DND-41 (cell line): ENCODE measurements at regions not wholly inside any gene's neighbourhood (a gene's known extent, or its start where the extent isn't known, plus 50 kb on each side); places are given as distances from the start of the nearest gene placed in this dataset.

Source experiments
- ATAC-seq: fragments of 200-7000 bp; cut with Tn5 transposase; 3 replicates; pipeline ENCODE4 v1.9.1; 2021; ENCODE audit warnings: low read depth; ENCODE audit not compliant: insufficient read depth
- DNase-seq: peaks from one replicate; pipeline ENCODE4 v3.0.0-alpha.2; 2020
- H2AFZ ChIP-seq: 2 replicates; pipeline ENCODE4 v1.6.0; 2012; ENCODE audit warnings: low read depth, low read length
- H3K27ac ChIP-seq: 2 replicates; pipeline ENCODE4 v1.5.1; 2012; ENCODE audit warnings: low read length, inconsistent platforms
- H3K27me3 ChIP-seq: fragments of 200-600 bp; sonication (generic); 2 replicates; pipeline ENCODE4 v1.6.0; 2012; ENCODE audit warnings: low read length, mild to moderate bottlenecking, inconsistent platforms; ENCODE audit not compliant: insufficient read depth, poor library complexity
- H3K36me3 ChIP-seq: 2 replicates; pipeline ENCODE4 v1.5.1; 2012; ENCODE audit warnings: low read length, inconsistent platforms; ENCODE audit not compliant: insufficient read depth
- H3K4me1 ChIP-seq: 2 replicates; pipeline ENCODE4 v1.5.1; 2012; ENCODE audit warnings: mild to moderate bottlenecking, low read length; ENCODE audit not compliant: insufficient read depth
- H3K4me2 ChIP-seq: 2 replicates; pipeline ENCODE4 v1.6.0; 2012; ENCODE audit warnings: mild to moderate bottlenecking, moderate library complexity, low read length, inconsistent platforms; ENCODE audit not compliant: insufficient read depth
- H3K4me3 ChIP-seq, 2 experiments: fragments of 200-600 bp in 1 of 2; shearing (Covaris generic) in 1 of 2; 2 replicates each; pipeline ENCODE4 v1.5.1; 2012 to 2016; ENCODE audit warnings: inconsistent platforms in 2 of 2, low read length in 2 of 2, mild to moderate bottlenecking in 2 of 2, low read depth in 1 of 2, moderate library complexity in 1 of 2
- H3K79me2 ChIP-seq: 2 replicates; pipeline ENCODE4 v1.6.0; 2012; ENCODE audit warnings: low read length, inconsistent platforms; ENCODE audit not compliant: insufficient read depth
- H3K9ac ChIP-seq: 2 replicates; pipeline ENCODE4 v1.6.0; 2012; ENCODE audit warnings: low read depth, mild to moderate bottlenecking, inconsistent platforms, low read length, moderate library complexity
- H3K9me3 ChIP-seq: 2 replicates; pipeline ENCODE4 v1.5.1; 2012; ENCODE audit warnings: low read length, moderate library complexity, mild to moderate bottlenecking, inconsistent platforms; ENCODE audit not compliant: insufficient read depth, severe bottlenecking
- H4K20me1 ChIP-seq: 2 replicates; pipeline ENCODE4 v1.6.0; 2012; ENCODE audit warnings: low read length; ENCODE audit not compliant: insufficient read depth
- EZH2 ChIP-seq: IDR thresholded peaks from 3 replicates; pipeline ENCODE4 v1.6.1; 2012; ENCODE audit warnings: borderline replicate concordance, low read depth, mild to moderate bottlenecking, moderate library complexity, low read length, inconsistent platforms; ENCODE audit not compliant: severe bottlenecking
- TF ChIP-seq, protein P1 (sequence below): IDR thresholded peaks from 2 replicates; pipeline ENCODE4 v1.5.1; 2012; ENCODE audit warnings: borderline replicate concordance, low read length, moderate library complexity, mild to moderate bottlenecking; ENCODE audit not compliant: poor library complexity, severe bottlenecking; ENCODE audit errors: extremely low read depth

DNA sequence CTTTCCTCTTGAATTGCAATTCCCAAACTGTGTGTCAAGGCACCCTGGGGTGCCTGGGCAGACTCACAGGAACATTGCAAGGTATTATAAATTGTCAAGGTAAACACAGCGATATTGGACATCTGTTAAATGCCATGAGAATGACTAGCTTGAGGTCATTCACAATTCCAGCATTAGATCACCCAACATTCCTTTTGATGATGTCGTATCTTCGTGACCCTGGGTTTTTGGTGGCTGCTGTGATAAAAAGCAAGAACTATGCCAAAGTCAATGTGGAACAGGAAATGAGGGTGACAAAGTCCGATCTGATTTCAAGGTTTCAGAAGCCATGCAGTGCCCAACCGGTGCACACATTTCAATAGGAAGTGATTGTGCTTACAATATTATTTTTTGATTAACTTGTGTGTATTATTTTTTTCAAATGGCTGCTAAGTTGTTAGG lies 458.4 kb downstream of the MIAT start:
- Histone ChIP-seq H2AFZ (no peak overlapping the region), H3K4me1 (no peaks in the 10 kb centered on the region), H3K36me3 (no peaks in the 10 kb centered on the region), H3K27me3 (no peaks in the 10 kb centered on the region), H4K20me1 (no peaks in the 10 kb centered on the region), H3K9me3 (no peaks in the 10 kb centered on the region), H3K27ac (no peak overlapping the region), H3K4me2 (no peak overlapping the region), H3K4me3 (no peak overlapping the region), H3K79me2 (no peaks in the 10 kb centered on the region), H3K9ac (no peak overlapping the region)
- ATAC-seq: no peak
- DNase-seq: no peak
- TF ChIP-seq EZH2: no peak
- TF ChIP-seq, protein P1, sequence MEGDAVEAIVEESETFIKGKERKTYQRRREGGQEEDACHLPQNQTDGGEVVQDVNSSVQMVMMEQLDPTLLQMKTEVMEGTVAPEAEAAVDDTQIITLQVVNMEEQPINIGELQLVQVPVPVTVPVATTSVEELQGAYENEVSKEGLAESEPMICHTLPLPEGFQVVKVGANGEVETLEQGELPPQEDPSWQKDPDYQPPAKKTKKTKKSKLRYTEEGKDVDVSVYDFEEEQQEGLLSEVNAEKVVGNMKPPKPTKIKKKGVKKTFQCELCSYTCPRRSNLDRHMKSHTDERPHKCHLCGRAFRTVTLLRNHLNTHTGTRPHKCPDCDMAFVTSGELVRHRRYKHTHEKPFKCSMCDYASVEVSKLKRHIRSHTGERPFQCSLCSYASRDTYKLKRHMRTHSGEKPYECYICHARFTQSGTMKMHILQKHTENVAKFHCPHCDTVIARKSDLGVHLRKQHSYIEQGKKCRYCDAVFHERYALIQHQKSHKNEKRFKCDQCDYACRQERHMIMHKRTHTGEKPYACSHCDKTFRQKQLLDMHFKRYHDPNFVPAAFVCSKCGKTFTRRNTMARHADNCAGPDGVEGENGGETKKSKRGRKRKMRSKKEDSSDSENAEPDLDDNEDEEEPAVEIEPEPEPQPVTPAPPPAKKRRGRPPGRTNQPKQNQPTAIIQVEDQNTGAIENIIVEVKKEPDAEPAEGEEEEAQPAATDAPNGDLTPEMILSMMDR: no peak

DNA sequence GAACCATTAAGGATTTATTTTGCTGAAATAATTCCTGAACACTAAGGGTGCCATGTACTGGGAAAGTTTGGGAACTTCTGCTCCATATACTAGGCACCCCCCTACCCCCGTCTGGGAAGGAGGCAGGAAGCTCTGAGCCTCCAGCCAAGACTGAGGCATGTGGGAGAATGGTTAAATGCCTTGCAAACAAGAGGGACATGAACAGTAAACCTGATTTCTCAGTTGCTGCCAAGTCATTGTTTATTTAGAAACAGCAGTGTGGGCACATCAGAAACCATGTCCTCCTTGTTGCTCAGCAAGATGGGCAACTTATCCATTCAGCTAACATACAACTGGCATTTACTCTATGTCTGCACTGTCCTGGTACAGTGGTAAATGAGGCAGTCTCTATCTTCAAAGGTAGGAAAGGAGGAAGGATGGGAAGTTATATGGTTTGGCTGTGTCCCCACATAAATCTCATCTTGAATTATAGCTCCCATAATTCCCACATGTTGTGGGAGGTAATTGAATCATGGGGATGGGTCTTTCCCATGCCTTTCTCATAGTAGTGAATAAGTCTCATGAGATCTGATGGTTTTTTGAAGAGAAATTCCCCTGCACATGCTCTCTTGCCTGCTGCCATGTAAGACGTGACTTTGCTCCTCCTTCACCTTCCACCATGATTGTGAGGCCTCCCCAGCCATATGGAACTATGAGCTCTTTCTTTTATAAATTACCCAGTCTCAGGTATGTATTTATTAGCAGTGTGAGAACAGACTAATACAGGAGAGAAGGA lies 459.1 kb downstream of the MIAT start:
- no peak for ATAC-seq
- Histone ChIP-seq H4K20me1 (no peaks in the 10 kb centered on the region), H2AFZ (no peak overlapping the region), H3K27me3 (no peaks in the 10 kb centered on the region), H3K4me3 (no peak overlapping the region), H3K36me3 (no peaks in the 10 kb centered on the region), H3K9ac (no peak overlapping the region), H3K27ac (no peak overlapping the region), H3K9me3 (no peaks in the 10 kb centered on the region), H3K4me2 (no peak overlapping the region), H3K4me1 (no peaks in the 10 kb centered on the region), H3K79me2 (no peaks in the 10 kb centered on the region)
- DNase-seq: no peak
- TF ChIP-seq, protein P1: no peak
- TF ChIP-seq EZH2: no peak

DNA sequence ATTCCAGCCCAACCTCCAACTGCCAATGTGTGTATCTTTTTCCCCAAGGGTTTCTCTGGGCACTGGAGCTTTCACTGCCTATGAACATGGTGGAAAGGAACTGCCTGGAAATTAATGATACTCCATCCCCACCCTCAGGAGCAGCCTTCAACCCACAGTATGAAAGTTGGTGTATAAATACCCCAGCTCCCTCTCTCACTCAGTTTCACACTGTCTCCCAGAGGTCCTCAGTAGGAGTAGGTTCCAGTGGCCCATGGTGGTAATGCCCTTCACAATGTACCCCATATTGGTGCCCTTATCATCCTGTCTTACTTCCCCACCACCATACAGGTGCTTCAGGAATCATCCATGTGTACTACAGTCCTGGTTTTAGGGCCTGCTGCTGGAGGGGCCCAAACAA lies 462.6 kb downstream of the MIAT start:
- Histone ChIP-seq H3K9ac (no peak overlapping the region), H3K9me3 (no peaks in the 10 kb centered on the region), H3K27ac (no peak overlapping the region), H2AFZ (no peak overlapping the region), H3K4me3 (no peak overlapping the region), H3K27me3 (no peaks in the 10 kb centered on the region), H4K20me1 (no peaks in the 10 kb centered on the region), H3K4me1 (no peaks in the 10 kb centered on the region), H3K4me2 (no peak overlapping the region), H3K79me2 (no peaks in the 10 kb centered on the region), H3K36me3 (no peaks in the 10 kb centered on the region)
- ATAC-seq (no peak), DNase-seq (no peak)
- TF ChIP-seq, protein P1: no peak
- TF ChIP-seq EZH2: no peak
